GM12872 (cell line): ENCODE measurements at regions not wholly inside any gene's neighbourhood (a gene's known extent, or its start where the extent isn't known, plus 50 kb on each side); places are given as distances from the start of the nearest gene placed in this dataset.

Experiments used
- CTCF ChIP-seq: IDR thresholded peaks from 3 replicates; pipeline ENCODE4 v1.5.1; 2011; ENCODE audit warnings: low read depth, mild to moderate bottlenecking, low read length, moderate library complexity; ENCODE audit not compliant: insufficient read depth

- no peak for TF ChIP-seq CTCF
Measured at GRCh38 chr6:4395386-4395785, 260.0 kb upstream of the ECI2 start.

GRCh38 chr6:4394786-4395185 lies 259.4 kb upstream of the ECI2 start:
- TF ChIP-seq CTCF = no peak

GRCh38 chr6:4388675-4389074 lies 253.3 kb upstream of the ECI2 start:
- no peak for TF ChIP-seq CTCF

- 0 out of 3 replicates have a peak, but pooled peaks have one; percentile 3 for TF ChIP-seq CTCF
Measured at GRCh38 chr6:4384656-4385055, 249.3 kb upstream of the ECI2 start.

GRCh38 chr6:4383910-4384638 lies 248.7 kb upstream of the ECI2 start:
- no peak for TF ChIP-seq CTCF

- TF ChIP-seq CTCF = no peak
Measured at GRCh38 chr6:4382362-4382853, 247.0 kb upstream of the ECI2 start.

- no peak for TF ChIP-seq CTCF
Measured at GRCh38 chr6:4381381-4381780, 246.0 kb upstream of the ECI2 start.
